Chondrocyte (in vitro differentiated cells): ENCODE measurements at regions not wholly inside any gene's neighbourhood (a gene's known extent, or its start where the extent isn't known, plus 50 kb on each side); places are given as distances from the start of the nearest gene placed in this dataset.

ENCODE experiments used
- DNase-seq: peaks from one replicate; pipeline ENCODE4 v3.0.0; 2021; ENCODE audit warnings: mixed read lengths, low spot score
- H3K27ac Mint-ChIP-seq: one replicate; pipeline ENCODE4 v1.8.0; 2021; ENCODE audit warnings: mild to moderate bottlenecking, moderate library complexity, mixed read lengths; ENCODE audit not compliant: unreplicated experiment
- H3K27me3 Mint-ChIP-seq: 2 replicates; pipeline ENCODE4 v1.8.0; 2021; ENCODE audit warnings: low read depth, mixed read lengths
- H3K36me3 Mint-ChIP-seq: 2 replicates; pipeline ENCODE4 v1.8.0; 2021; ENCODE audit warnings: low read depth, mixed read lengths
- H3K4me1 Mint-ChIP-seq: 2 replicates; pipeline ENCODE4 v1.8.0; 2021; ENCODE audit warnings: low read depth, mild to moderate bottlenecking, mixed read lengths
- H3K4me3 Mint-ChIP-seq: one replicate; pipeline ENCODE4 v1.8.0; 2021; ENCODE audit warnings: mild to moderate bottlenecking, moderate library complexity, mixed read lengths; ENCODE audit not compliant: unreplicated experiment
- H3K9me3 Mint-ChIP-seq: 2 replicates; pipeline ENCODE4 v1.8.0; 2021; ENCODE audit warnings: low read depth, mixed read lengths
- CTCF ChIP-seq: fragments of 200-600 bp; sonication (generic); IDR thresholded peaks from 2 replicates; pipeline ENCODE4 v1.5.0; 2021; ENCODE audit warnings: antibody characterized with exemption, mild to moderate bottlenecking, moderate library complexity

GRCh38 chr3:23076437-23076836 lies 126.7 kb upstream of the UBE2E2 start:
- H3K4me3 Mint-ChIP-seq: no peak overlapping the region
- no peaks in the 10 kb centered on the region for H3K9me3 Mint-ChIP-seq
- H3K4me1 Mint-ChIP-seq: peaks cover 60% of the 10 kb centered on the region
- peak overlapping the region; percentile 66 for H3K27ac Mint-ChIP-seq
- TF ChIP-seq CTCF: no peak
- no peaks in the 10 kb centered on the region for H3K36me3 Mint-ChIP-seq
- DNase-seq: no peak
- H3K27me3 Mint-ChIP-seq: no peaks in the 10 kb centered on the region

GRCh38 chr3:23077126-23077525 lies 126.0 kb upstream of the UBE2E2 start:
- H3K27ac Mint-ChIP-seq: no peak overlapping the region
- TF ChIP-seq CTCF: no peak
- no peaks in the 10 kb centered on the region for H3K36me3 Mint-ChIP-seq
- H3K4me1 Mint-ChIP-seq: peaks cover 58% of the 10 kb centered on the region
- H3K9me3 Mint-ChIP-seq: no peaks in the 10 kb centered on the region
- no peaks in the 10 kb centered on the region for H3K27me3 Mint-ChIP-seq
- H3K4me3 Mint-ChIP-seq: no peak overlapping the region
- no peak for DNase-seq

GRCh38 chr3:23078735-23079134 lies 124.4 kb upstream of the UBE2E2 start:
- no peak overlapping the region for H3K27ac Mint-ChIP-seq
- H3K4me1 Mint-ChIP-seq: peaks cover 58% of the 10 kb centered on the region
- TF ChIP-seq CTCF: no peak
- no peak overlapping the region for H3K4me3 Mint-ChIP-seq
- no peaks in the 10 kb centered on the region for H3K36me3 Mint-ChIP-seq
- no peaks in the 10 kb centered on the region for H3K27me3 Mint-ChIP-seq
- H3K9me3 Mint-ChIP-seq: no peaks in the 10 kb centered on the region
- no peak for DNase-seq

GRCh38 chr3:23079976-23080375 lies 123.2 kb upstream of the UBE2E2 start:
- no peak overlapping the region for H3K4me3 Mint-ChIP-seq
- H3K27me3 Mint-ChIP-seq: no peaks in the 10 kb centered on the region
- peaks cover 58% of the 10 kb centered on the region for H3K4me1 Mint-ChIP-seq

GRCh38 chr3:23083701-23084100 lies 119.4 kb upstream of the UBE2E2 start:
- H3K27me3 Mint-ChIP-seq: no peaks in the 10 kb centered on the region
- DNase-seq: no peak
- H3K36me3 Mint-ChIP-seq: no peaks in the 10 kb centered on the region
- no peak overlapping the region for H3K27ac Mint-ChIP-seq
- no peak for TF ChIP-seq CTCF
- H3K4me1 Mint-ChIP-seq: peaks cover 50% of the 10 kb centered on the region
- no peak overlapping the region for H3K4me3 Mint-ChIP-seq
- peaks cover 2% of the 10 kb centered on the region for H3K9me3 Mint-ChIP-seq

More at GRCh38 chr3:23079976-23080375, 123.2 kb upstream of the UBE2E2 start:
- no peaks in the 10 kb centered on the region for H3K9me3 Mint-ChIP-seq
- H3K27ac Mint-ChIP-seq: no peak overlapping the region
- DNase-seq: no peak
- no peaks in the 10 kb centered on the region for H3K36me3 Mint-ChIP-seq
- TF ChIP-seq CTCF: no peak
